ENCODE measurements at regions not wholly inside any gene's neighbourhood (a gene's known extent, or its start where the extent isn't known, plus 50 kb on each side); places are given as distances from the start of the nearest gene placed in this dataset.

- DNase-seq (ENCODE audit: low read depth, low spot score): no peak
- Mint-ChIP-seq H3K36me3 (ENCODE audit: low read depth) (no peaks in the 10 kb centered on the region), H3K9me3 (no peaks in the 10 kb centered on the region), H3K4me3 (no peak overlapping the region), H3K27ac (ENCODE audit: unreplicated experiment) (no peak overlapping the region), H3K4me1 (peaks cover 20% of the 10 kb centered on the region), H3K27me3 (ENCODE audit: low read depth) (no peaks in the 10 kb centered on the region)
- no peak for TF ChIP-seq CTCF (conservative IDR thresholded peaks at IDR 0.05)
Measured at GRCh38 chr9:129343424-129344375, 165.6 kb upstream of the IER5L start.

GRCh38 chr9:129342591-129343423 lies 164.7 kb upstream of the IER5L start:
- no peak for TF ChIP-seq CTCF (conservative IDR thresholded peaks at IDR 0.05)
- Mint-ChIP-seq H3K36me3 (ENCODE audit: low read depth) (no peaks in the 10 kb centered on the region), H3K4me3 (no peak overlapping the region), H3K27ac (ENCODE audit: unreplicated experiment) (no peak overlapping the region), H3K27me3 (ENCODE audit: low read depth) (no peaks in the 10 kb centered on the region), H3K4me1 (peaks cover 18% of the 10 kb centered on the region), H3K9me3 (no peaks in the 10 kb centered on the region)
- no peak for DNase-seq (ENCODE audit: low read depth, low spot score)

- Mint-ChIP-seq H3K36me3 (ENCODE audit: low read depth) (no peaks in the 10 kb centered on the region), H3K4me3 (no peak overlapping the region), H3K9me3 (no peaks in the 10 kb centered on the region), H3K27me3 (ENCODE audit: low read depth) (no peaks in the 10 kb centered on the region), H3K4me1 (peaks cover 21% of the 10 kb centered on the region), H3K27ac (ENCODE audit: unreplicated experiment) (no peak overlapping the region)
- no peak for DNase-seq (ENCODE audit: low read depth, low spot score)
- TF ChIP-seq CTCF (conservative IDR thresholded peaks at IDR 0.05): no peak
Measured at GRCh38 chr9:129341987-129342348, 163.9 kb upstream of the IER5L start.

- peaks cover 26% of the 10 kb centered on the region for H3K4me1 Mint-ChIP-seq
- H3K36me3 Mint-ChIP-seq (ENCODE audit: low read depth): no peaks in the 10 kb centered on the region
- H3K9me3 Mint-ChIP-seq: no peaks in the 10 kb centered on the region
- DNase-seq (ENCODE audit: low read depth, low spot score): no peak
- no peak overlapping the region for H3K27ac Mint-ChIP-seq (ENCODE audit: unreplicated experiment)
- no peak overlapping the region for H3K4me3 Mint-ChIP-seq
- no peak for TF ChIP-seq CTCF (conservative IDR thresholded peaks at IDR 0.05)
- H3K27me3 Mint-ChIP-seq (ENCODE audit: low read depth): no peaks in the 10 kb centered on the region
Measured at GRCh38 chr9:129341171-129341986, 163.3 kb upstream of the IER5L start.
